ENCODE measurements at regions not wholly inside any gene's neighbourhood (a gene's known extent, or its start where the extent isn't known, plus 50 kb on each side); places are given as distances from the start of the nearest gene placed in this dataset.

GRCh38 chr7:114102131-114102530, 183.3 kb upstream of the PPP1R3A start:
- peaks cover 88% of the 10 kb centered on the region for H3K27me3 Mint-ChIP-seq (ENCODE audit: insufficient read depth, unreplicated experiment)
- H3K4me3 Mint-ChIP-seq (ENCODE audit: unreplicated experiment) = no peak overlapping the region
- ChIA-PET POLR2A (no interaction called here), CTCF (no interaction called here)
- H3K4me1 Mint-ChIP-seq (ENCODE audit: insufficient read depth, unreplicated experiment) = no peaks in the 10 kb centered on the region
- BruUV-seq (replicated peaks) = no TSS peak
- H3K9me3 Mint-ChIP-seq (ENCODE audit: unreplicated experiment) = peaks cover 8% of the 10 kb centered on the region
- no peak for DNase-seq (ENCODE audit: unreplicated experiment)
- no peaks in the 10 kb centered on the region for H3K36me3 Mint-ChIP-seq (ENCODE audit: insufficient read depth, unreplicated experiment)
- H3K27ac Mint-ChIP-seq (ENCODE audit: low read depth, unreplicated experiment) = no peak overlapping the region
- intact Hi-C loops (cut with micrococcal nuclease) = no loop called here
- TF ChIP-seq, protein P1, sequence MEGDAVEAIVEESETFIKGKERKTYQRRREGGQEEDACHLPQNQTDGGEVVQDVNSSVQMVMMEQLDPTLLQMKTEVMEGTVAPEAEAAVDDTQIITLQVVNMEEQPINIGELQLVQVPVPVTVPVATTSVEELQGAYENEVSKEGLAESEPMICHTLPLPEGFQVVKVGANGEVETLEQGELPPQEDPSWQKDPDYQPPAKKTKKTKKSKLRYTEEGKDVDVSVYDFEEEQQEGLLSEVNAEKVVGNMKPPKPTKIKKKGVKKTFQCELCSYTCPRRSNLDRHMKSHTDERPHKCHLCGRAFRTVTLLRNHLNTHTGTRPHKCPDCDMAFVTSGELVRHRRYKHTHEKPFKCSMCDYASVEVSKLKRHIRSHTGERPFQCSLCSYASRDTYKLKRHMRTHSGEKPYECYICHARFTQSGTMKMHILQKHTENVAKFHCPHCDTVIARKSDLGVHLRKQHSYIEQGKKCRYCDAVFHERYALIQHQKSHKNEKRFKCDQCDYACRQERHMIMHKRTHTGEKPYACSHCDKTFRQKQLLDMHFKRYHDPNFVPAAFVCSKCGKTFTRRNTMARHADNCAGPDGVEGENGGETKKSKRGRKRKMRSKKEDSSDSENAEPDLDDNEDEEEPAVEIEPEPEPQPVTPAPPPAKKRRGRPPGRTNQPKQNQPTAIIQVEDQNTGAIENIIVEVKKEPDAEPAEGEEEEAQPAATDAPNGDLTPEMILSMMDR (IDR thresholded peaks at IDR 0.05; ENCODE audit: unreplicated experiment) = no peak

GRCh38 chr7:114100810-114101209, 182.0 kb upstream of the PPP1R3A start:
- H3K4me3 Mint-ChIP-seq (ENCODE audit: unreplicated experiment) = no peak overlapping the region
- no peaks in the 10 kb centered on the region for H3K36me3 Mint-ChIP-seq (ENCODE audit: insufficient read depth, unreplicated experiment)
- H3K4me1 Mint-ChIP-seq (ENCODE audit: insufficient read depth, unreplicated experiment) = no peaks in the 10 kb centered on the region
- no TSS peak for BruUV-seq (replicated peaks)
- TF ChIP-seq, protein P1 (IDR thresholded peaks at IDR 0.05; ENCODE audit: unreplicated experiment) = no peak
- no peak overlapping the region for H3K27ac Mint-ChIP-seq (ENCODE audit: low read depth, unreplicated experiment)
- peaks cover 8% of the 10 kb centered on the region for H3K9me3 Mint-ChIP-seq (ENCODE audit: unreplicated experiment)
- DNase-seq (ENCODE audit: unreplicated experiment) = no peak
- H3K27me3 Mint-ChIP-seq (ENCODE audit: insufficient read depth, unreplicated experiment) = peaks cover 88% of the 10 kb centered on the region
- ChIA-PET POLR2A (no interaction called here), CTCF (no interaction called here)
- intact Hi-C loops (cut with micrococcal nuclease) = no loop called here

DNA sequence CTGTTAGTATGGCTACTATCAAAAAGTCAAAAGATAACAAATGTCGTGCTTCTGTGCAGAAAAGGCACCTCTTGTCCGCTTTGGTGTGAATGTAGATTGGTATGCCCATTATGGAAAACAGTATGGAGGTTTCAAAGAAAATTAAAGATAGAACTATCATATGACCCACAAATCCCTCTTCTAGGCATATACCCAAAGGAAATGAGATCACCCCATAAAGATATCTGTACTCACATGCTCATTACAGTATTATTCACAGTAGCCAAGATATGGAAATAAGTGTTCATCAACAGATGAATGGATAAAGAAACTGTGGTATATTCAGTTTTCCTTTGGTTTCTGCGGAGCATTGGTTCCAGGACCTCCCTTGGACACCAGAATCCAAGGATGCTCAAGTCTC, 180.5 kb upstream of the PPP1R3A start:
- Mint-ChIP-seq H3K4me3 (ENCODE audit: unreplicated experiment) (no peak overlapping the region), H3K4me1 (ENCODE audit: insufficient read depth, unreplicated experiment) (no peaks in the 10 kb centered on the region), H3K27me3 (ENCODE audit: insufficient read depth, unreplicated experiment) (peaks cover 88% of the 10 kb centered on the region), H3K27ac (ENCODE audit: low read depth, unreplicated experiment) (no peak overlapping the region), H3K9me3 (ENCODE audit: unreplicated experiment) (peaks cover 8% of the 10 kb centered on the region), H3K36me3 (ENCODE audit: insufficient read depth, unreplicated experiment) (no peaks in the 10 kb centered on the region)
- TF ChIP-seq, protein P1 (IDR thresholded peaks at IDR 0.05; ENCODE audit: unreplicated experiment) = no peak
- no peak for DNase-seq (ENCODE audit: unreplicated experiment)
- no TSS peak for BruUV-seq (replicated peaks)
- intact Hi-C loops (cut with micrococcal nuclease) = no loop called here
- POLR2A ChIA-PET = no interaction called here
- CTCF ChIA-PET = no interaction called here

DNA sequence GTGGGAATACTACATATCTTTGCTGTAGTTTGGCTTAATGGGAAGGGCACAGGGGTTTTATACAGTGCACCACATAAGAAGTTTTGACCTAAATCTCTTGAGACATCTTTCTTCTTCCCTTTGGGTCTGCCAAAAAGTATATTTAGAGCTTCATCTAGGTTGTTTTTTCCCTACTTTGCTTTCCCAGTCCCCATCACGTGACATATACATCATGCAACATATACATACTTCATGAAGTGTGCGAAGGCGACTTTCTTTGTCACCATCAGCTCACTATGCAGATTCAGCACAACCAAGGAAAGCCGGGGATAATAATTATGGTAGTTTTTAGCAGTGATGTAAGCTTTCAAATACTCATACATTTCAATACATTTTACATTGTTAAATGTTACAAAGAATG, 177.1 kb upstream of the PPP1R3A start:
- Mint-ChIP-seq H3K27me3 (ENCODE audit: insufficient read depth, unreplicated experiment) (peaks cover 89% of the 10 kb centered on the region), H3K4me1 (ENCODE audit: insufficient read depth, unreplicated experiment) (no peaks in the 10 kb centered on the region), H3K36me3 (ENCODE audit: insufficient read depth, unreplicated experiment) (no peaks in the 10 kb centered on the region), H3K27ac (ENCODE audit: low read depth, unreplicated experiment) (no peak overlapping the region), H3K9me3 (ENCODE audit: unreplicated experiment) (peaks cover 8% of the 10 kb centered on the region), H3K4me3 (ENCODE audit: unreplicated experiment) (no peak overlapping the region)
- BruUV-seq (replicated peaks) = no TSS peak
- TF ChIP-seq, protein P1 (IDR thresholded peaks at IDR 0.05; ENCODE audit: unreplicated experiment) = no peak
- POLR2A ChIA-PET = no interaction called here
- DNase-seq (ENCODE audit: unreplicated experiment) = no peak
- CTCF ChIA-PET = no interaction called here
- intact Hi-C loops (cut with micrococcal nuclease) = no loop called here
